GM19397 (cell line): ENCODE measurements at regions not wholly inside any gene's neighbourhood (a gene's known extent, or its start where the extent isn't known, plus 50 kb on each side); places are given as distances from the start of the nearest gene placed in this dataset.

ENCODE experiments used
- ATAC-seq: cut with Tn5 transposase; IDR thresholded peaks from one replicate; pipeline ENCODE4 v1.9.1; 2021; ENCODE audit warnings: mild to moderate bottlenecking, moderate library complexity; ENCODE audit not compliant: unreplicated experiment

DNA sequence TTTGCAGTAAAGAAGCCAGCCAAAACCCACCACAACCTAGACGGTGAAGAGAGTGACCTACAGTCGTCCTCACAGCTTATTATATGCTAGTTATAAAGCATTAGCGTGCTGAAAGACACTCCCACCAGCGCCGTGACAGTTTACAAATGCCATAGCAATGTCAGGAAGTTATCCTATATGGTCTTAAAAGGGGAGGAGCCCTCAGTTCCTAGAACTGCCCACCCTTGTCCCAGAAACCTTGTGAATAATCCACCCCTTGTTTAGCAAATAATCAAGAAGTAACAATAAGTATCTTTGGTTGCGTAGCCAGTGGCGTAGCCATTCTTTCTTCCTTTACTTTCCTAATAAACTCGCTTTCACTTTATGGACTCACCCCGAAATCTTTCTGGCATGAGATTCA lies 227.9 kb upstream of the ARGLU1 start:
- ATAC-seq, result peak; percentile 5

DNA sequence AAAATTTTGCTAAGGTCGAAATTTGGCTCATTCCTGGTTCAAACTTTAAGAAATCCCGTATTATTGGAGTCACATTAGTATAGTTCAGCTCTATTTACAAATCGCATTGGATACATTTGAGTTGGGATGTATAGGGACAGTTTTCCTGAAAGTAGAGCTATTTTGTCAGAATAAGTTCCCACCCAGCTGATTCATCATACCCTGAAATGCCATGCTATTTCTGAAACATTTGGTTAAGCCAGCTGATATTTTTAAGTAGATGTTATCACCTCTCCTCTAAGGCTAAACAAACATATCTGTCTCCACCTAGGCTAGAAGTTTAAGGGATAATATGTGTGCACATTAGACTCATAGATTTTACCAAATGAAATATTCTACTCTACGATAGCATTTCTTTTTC lies 226.2 kb upstream of the ARGLU1 start:
- ATAC-seq, result no peak

DNA sequence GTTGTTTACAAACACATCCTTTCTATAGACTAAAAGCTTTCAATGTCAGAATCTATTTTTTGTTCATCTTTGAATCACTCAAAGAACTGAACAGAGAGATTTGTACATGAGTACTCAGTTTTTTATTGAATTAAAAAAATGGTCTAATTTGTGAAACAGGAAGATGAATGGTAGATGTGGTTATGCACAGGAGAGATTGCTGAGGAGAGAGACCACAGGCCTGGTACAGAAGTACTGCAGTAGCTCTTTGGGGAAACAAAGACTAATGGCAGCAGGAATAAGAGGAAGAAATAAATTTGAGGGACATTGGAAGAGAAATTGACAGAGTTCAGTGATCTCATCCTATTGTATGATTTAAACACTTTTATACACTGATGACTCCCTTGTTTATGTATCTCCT lies 222.0 kb upstream of the ARGLU1 start:
- ATAC-seq, result no peak

DNA sequence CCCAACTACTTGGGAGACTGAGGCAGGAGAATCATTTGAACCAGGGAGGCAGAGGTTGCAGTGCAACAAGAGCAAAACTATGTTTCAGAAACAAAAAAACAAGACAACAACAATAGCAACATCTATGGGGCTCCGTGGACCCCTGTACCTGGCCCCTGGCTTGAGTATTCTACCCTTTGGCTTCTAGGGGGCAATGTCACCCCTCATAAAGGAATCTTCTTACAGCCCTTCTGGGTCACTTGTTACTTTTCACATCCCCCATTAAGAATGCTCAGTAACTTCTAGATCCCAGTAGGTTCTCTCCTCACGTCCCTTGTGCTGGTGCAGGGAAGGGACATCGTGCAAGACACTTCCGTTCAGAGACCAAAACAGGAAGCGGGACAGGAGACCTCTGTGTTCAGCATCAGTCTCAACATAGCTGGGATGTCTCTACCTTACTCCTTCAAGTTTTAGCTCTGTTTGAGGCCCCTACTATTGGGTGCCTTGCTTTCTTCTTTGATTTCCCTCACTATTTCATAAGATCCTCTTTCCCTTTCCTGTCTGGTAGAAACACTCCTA lies 218.1 kb upstream of the ARGLU1 start:
- no peak for ATAC-seq

DNA sequence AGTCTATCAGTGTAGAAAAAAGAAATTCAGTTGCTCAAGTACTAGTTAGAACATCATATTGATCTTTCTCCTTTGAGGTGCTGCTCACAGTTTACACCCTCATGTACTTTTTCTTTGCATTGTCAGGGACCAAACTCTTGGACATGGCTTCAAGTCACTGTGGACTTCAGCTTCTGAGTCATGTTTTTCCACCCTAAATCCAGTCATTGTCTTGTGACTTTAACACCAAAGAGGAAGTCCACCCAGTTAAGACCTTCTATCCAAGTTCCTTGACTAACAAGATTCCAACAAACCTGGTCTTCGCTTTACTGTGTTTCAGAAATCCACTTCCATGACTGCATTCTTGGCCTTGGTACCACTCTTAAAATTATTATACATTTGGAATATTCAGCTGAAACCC lies 206.7 kb upstream of the ARGLU1 start:
- no peak for ATAC-seq

DNA sequence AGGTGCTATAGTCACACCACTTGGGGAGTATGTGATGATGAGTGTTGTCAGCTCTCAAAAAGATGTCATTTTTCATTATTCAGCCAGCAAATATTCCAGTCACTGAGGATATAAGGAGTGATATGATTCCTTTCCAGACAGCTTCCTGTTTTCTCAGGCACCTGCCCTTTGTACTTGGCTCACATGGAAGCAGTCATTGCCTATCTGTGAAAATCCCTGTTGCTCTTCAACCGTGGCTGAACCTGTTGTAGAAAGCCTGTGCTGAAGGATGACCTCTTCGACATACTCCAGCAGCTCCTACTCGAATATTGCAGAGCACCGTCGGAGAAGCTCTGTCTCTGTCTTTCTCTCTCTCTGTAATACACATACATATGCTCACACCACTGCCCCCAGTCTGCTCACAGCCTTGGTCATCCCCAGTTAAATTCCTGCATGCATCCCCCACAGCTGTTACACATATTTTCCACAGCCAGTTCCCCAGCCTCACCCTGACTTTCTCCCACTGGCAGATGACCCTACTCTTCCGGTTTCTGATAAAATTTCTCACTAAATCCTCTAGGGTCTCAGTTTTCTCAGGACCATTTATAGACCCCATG lies 204.2 kb upstream of the ARGLU1 start:
- no peak for ATAC-seq

DNA sequence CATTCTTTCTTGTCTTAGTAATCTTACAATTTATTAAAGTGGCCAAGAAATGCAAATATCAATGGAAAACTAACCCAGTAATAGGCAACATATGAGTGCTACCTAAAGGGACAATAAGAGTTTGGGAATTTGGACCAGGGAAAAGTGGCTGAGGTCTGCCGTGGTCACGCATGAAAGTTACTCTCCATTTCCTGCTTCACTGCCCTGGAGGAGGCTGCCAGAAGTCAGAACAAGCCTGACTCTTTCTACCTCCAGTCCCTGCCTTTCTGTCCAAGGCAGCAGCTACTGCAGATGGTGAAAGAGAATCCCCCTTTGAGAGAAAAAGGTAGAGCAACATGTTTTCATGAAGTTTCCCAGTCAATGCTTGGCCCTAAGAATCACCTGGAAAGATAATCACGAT lies 201.1 kb upstream of the ARGLU1 start:
- no peak for ATAC-seq

DNA sequence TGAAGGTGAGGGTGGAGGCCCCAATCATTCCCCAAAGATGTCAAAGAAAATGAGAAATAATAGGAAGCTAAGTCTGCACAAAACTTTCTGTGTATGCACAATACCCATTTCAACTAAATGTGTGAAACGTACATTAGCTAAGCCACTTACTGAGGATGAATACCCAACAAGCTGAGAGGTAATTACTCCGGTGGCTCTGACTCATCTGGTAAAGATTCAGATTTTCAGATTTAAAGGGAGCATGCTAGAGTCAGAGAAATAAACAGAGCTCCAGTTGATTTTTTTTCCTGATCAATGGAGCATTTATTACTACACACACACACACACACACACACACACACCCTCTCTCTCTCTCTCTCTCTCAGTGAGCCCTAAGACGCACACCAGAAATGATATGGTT lies 194.8 kb upstream of the ARGLU1 start:
- no peak for ATAC-seq

DNA sequence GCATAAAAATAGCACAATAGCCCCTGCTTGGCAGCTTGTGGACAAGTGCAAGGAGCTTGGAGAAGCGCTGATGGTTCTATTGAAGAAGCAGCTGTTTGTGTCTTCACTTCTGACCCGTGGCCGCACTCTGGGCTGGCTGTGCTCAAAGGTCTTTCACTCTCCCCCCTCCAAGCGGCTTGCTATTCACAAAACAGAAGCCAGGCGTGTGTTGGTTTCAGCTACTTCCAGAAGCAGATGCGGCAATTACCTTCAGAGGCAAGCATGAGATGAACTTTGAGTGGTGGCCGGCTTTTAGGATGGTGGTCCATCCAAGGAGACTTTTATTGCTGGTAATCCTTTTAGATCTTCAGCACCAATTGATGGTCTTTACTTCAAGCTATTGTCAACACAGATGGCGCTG lies 188.5 kb upstream of the ARGLU1 start:
- ATAC-seq, result no peak

DNA sequence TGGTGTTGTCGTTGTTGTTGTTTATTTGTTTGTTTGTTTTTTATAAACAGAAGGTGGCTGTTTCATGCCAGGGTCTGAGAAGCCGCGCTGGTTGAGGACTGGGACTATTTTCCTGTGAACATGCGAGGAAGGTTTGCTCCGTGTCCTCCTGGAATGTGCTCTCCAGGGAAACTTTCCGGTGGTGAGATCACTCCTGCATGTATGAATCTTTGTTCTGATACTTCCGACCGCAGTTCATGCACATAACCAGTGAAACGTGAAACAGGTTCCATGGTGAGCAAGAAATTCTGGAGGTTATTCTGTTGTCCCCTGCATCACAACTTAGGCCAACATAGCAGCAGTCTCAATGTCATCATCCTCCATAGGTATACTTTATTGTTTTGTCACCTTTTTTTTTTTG lies 187.6 kb upstream of the ARGLU1 start:
- ATAC-seq, result no peak

DNA sequence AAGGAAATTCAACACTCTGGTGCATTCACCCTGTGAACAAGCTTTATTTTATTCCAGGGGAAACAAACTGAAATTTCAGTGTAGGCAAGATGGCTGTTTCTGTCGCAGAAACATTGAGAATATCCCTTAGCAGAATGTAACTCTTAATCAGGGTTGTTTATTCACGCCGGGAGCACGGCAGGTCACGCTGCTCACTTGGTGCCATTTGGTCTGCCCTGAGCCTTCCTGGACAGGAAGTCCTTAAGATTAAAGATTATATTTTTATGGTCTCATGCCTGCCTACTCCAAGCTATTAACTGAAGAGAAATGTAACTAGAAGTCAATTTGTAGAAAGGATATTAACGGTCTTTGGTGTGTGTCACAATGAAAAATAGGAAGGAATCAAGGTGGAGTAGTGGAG lies 185.3 kb upstream of the ARGLU1 start:
- ATAC-seq, result no peak

DNA sequence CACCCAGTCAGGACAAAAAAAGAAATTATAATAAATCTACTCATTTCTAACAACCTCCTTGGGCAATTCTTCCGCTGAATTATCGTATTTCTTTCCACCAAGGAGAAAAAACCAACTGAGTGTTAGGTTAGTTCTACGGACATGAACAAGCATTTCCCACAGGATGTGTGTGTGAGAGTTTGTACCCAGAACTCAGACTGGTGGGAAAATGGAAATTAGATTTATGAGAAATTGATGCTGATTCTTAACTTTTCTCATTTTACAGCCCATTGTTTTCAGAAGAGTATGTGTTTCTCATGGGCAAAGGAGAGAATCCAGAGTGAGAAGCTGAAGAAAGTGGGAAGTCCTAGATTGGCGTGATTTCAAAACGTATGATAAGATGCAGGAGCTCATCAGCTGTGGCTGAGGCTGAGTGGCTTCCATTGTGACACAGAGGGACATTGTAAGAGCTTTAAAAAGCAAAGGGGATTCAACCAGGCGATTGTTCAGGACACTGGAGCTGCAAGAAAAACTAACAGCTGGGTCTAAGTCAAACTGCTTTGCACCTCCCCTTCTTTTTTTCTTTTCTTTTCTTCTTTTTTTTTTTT lies 184.7 kb upstream of the ARGLU1 start:
- ATAC-seq, result no peak

DNA sequence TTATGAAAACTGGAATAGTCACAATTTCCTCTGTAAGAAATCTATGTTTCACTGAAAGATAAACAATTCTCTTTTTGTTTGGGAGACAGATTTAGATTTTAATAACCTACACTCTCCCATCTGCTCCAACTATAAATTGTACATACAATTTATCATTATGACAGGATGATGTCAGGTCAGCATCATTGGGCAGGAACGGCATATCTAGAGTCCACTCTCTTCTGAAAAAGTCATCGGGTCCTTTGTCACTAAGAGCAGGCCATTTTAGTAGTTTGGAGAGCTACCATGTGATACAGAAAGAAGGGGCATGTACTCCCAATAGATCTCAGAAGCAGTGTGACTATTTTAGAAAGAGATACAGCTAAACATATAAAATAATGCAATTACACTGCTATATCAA lies 180.8 kb upstream of the ARGLU1 start:
- no peak for ATAC-seq

DNA sequence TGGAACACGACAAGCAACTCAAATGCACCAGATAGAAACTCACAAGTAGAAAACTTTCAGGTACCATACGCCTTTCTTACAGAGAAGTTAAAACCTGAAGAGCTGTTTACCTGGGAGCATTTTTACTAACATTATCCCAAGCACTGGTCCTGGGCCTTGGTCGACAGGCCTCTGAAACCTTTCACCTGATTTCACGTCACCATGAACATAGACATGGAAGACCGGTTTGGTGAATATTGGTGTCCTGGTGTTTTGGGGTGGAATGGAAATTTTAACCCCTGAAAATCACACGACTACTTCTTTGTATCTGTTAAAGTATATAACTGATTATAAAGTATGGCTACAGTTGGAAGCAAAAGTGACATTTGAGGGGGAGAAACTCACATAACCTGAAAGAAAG lies 176.6 kb upstream of the ARGLU1 start:
- no peak for ATAC-seq

DNA sequence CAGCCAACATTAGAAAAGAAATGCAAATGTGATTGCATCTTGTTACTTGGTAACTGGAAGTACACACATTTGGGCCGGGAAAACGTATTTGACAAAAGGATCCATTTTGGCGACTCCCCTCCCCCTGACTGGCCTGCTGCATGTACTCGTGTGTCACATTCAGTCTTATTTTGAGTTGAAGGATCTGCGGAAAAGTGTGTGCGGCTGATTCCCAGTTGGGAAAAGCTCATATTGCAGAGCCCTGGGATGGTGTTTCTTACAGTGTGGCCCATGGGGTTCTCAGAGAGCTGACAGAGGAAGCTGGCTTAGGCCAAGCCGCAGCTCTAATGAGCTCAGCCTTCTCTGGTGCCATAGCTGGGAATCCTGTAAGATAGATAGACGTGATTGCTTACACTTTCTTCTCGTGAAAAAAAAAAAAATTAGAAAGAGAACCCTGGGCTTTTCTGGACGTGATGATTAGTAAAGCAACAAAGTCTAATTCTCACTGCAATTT lies 170.3 kb upstream of the ARGLU1 start:
- ATAC-seq, result no peak

DNA sequence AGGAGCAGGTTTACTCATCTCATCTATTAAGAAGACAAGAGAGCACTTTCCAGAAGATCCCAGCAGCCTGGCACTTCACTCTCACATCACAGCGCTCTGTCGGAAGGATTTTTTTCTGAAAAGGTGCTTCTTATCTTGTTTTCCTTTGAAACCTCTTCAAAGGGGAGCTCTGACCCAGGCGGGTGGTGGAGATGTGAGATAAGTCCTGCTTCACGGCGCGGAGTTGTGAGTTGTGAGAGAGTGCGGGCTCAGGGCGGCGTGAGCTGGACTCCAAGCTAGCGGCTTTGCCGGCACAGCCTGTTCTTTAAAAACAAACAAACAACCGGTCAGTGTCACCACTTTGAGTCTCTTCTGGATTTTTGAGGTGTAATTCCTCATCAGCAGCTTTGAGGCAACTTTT lies 169.0 kb upstream of the ARGLU1 start:
- no peak for ATAC-seq

DNA sequence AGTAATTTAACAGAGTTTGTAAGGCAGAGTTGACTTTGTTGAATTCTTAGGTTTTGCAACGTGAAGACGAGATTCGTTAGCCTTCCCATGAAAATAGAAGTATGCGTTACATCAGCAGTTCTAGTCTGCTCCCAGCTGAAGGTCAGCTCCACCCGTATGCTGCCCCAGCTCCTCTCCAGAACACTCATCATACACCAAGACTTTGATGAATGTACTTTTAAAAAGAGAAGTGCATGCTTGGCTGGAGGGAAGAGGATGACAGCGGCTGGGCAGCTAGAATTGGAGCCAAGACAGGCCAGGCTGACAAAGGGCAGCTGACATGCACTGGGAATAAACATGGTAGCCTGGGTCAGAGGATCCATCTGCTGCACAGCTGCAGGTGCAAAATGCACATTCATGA lies 166.3 kb upstream of the ARGLU1 start:
- ATAC-seq, result no peak

DNA sequence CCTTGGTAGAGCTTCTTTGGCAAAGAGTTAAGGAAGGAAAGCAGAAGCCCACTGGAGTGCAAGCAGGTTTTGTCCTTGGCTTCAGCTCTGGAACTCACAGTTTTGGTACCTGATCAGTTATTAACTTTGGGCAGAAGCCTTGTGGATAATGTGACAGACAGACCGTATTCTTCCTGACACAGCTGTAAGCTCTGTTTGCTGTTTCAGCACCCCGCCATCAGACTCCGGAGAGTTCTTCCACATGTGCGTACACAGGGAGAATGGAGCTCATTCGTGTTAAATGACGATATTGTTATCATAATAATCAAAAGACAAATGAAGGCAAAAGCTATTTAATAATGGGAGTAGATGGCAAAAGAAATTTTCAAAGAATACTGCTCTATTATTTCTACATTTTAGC lies 155.1 kb upstream of the ARGLU1 start:
- no peak for ATAC-seq

DNA sequence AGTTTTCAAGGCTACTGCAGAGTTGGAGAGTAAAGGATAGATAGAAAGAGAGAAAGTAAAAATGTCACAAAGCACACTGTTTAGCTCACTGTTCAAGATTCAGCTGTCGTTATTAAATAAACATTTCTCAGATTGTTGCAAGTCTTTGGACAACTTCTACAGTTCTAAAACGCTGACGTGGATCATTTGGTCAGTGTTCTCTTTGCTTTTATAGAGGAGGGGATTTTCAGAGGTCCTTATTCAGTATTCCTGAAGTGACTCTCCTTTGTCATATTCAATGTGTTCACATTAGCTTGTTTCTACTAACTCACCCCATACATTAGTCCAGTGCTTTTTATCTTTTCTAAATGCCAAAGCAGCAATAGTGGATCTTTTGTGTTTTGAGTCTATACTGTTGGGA lies 154.7 kb upstream of the ARGLU1 start:
- no peak for ATAC-seq

DNA sequence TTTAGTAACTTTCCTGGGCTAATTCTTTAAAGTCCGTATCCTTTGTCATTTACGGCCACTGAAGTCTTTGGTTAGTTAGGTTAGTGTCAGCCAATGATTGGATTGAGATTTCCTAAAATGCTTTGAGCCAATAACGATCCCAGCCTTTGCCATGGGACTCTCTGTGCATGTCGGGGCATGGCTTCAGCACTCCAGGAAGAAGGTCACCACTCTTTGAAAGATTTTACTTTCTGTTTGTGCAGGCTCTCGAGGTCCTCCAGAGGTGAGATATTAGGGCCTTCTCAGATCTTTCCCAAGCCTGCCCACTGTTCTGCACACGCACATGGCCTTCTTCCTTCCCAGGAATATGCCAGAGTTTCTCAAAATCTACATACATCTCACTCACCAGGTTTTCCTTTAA lies 153.7 kb upstream of the ARGLU1 start:
- ATAC-seq, result no peak

DNA sequence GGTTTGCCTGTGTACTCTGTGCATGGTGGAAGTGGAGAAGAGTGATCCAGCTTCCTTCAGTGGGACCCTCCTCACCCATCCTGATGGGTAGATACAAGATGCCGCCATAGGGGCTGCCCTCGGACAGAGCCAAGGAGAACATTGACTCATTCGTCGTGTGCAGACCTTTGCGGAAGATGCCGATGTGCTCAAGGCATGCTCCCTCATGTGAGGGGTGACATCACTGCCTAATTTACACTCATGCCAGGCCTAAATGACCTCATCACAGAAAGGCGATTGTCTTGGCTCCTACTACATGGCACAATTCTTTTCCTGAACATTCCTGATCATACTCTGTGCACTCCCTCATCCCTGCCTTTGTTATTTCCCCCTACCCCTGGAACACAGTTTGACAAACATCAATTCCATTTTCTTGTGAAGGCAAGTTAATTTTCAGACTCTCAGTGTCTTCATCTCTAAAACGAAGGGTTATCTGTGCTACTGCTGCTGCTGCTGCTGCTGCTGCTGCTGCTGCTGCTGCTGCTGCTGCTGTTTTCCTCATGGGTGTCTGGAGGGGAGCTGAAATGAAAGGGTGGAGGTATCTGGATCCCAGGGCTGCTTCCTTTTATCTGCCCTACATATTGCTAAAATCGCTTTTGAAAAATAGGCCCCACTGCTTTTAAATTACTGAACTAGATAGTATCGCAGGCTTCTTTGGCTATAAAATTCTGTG lies 146.5 kb upstream of the ARGLU1 start:
- ATAC-seq, result no peak

DNA sequence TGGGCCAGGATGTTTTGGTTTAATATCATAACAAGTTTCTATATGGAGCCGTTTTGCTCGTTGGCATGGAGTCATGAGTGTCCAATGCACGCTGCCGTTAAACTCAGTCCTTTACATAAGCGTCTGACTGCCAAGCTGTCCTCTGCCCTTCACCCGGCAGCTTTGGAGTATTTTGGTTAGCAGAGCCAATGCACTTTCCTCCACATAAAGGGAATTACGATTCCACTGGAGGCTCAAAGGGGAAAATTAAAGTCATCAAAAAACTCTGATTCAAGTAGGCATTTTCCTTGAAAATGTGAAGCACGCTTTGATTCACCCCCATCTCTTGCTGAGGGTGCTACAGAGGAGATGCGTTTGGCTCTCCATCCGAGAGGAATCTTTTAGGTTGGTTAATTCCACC lies 144.4 kb upstream of the ARGLU1 start:
- no peak for ATAC-seq
